DND-41 (cell line): ENCODE measurements at regions not wholly inside any gene's neighbourhood (a gene's known extent, or its start where the extent isn't known, plus 50 kb on each side); places are given as distances from the start of the nearest gene placed in this dataset.

Experiments
- ATAC-seq: fragments of 200-7000 bp; cut with Tn5 transposase; 3 replicates; pipeline ENCODE4 v1.9.1; 2021; ENCODE audit warnings: low read depth; ENCODE audit not compliant: insufficient read depth
- DNase-seq: peaks from one replicate; pipeline ENCODE4 v3.0.0-alpha.2; 2020
- H2AFZ ChIP-seq: 2 replicates; pipeline ENCODE4 v1.6.0; 2012; ENCODE audit warnings: low read depth, low read length
- H3K27ac ChIP-seq: 2 replicates; pipeline ENCODE4 v1.5.1; 2012; ENCODE audit warnings: low read length, inconsistent platforms
- H3K27me3 ChIP-seq: fragments of 200-600 bp; sonication (generic); 2 replicates; pipeline ENCODE4 v1.6.0; 2012; ENCODE audit warnings: low read length, mild to moderate bottlenecking, inconsistent platforms; ENCODE audit not compliant: insufficient read depth, poor library complexity
- H3K36me3 ChIP-seq: 2 replicates; pipeline ENCODE4 v1.5.1; 2012; ENCODE audit warnings: low read length, inconsistent platforms; ENCODE audit not compliant: insufficient read depth
- H3K4me1 ChIP-seq: 2 replicates; pipeline ENCODE4 v1.5.1; 2012; ENCODE audit warnings: mild to moderate bottlenecking, low read length; ENCODE audit not compliant: insufficient read depth
- H3K4me2 ChIP-seq: 2 replicates; pipeline ENCODE4 v1.6.0; 2012; ENCODE audit warnings: mild to moderate bottlenecking, moderate library complexity, low read length, inconsistent platforms; ENCODE audit not compliant: insufficient read depth
- H3K4me3 ChIP-seq, 2 experiments: fragments of 200-600 bp in 1 of 2; shearing (Covaris generic) in 1 of 2; 2 replicates each; pipeline ENCODE4 v1.5.1; 2012 to 2016; ENCODE audit warnings: inconsistent platforms in 2 of 2, low read length in 2 of 2, mild to moderate bottlenecking in 2 of 2, low read depth in 1 of 2, moderate library complexity in 1 of 2
- H3K79me2 ChIP-seq: 2 replicates; pipeline ENCODE4 v1.6.0; 2012; ENCODE audit warnings: low read length, inconsistent platforms; ENCODE audit not compliant: insufficient read depth
- H3K9ac ChIP-seq: 2 replicates; pipeline ENCODE4 v1.6.0; 2012; ENCODE audit warnings: low read depth, mild to moderate bottlenecking, inconsistent platforms, low read length, moderate library complexity
- H3K9me3 ChIP-seq: 2 replicates; pipeline ENCODE4 v1.5.1; 2012; ENCODE audit warnings: low read length, moderate library complexity, mild to moderate bottlenecking, inconsistent platforms; ENCODE audit not compliant: insufficient read depth, severe bottlenecking
- H4K20me1 ChIP-seq: 2 replicates; pipeline ENCODE4 v1.6.0; 2012; ENCODE audit warnings: low read length; ENCODE audit not compliant: insufficient read depth
- EZH2 ChIP-seq: IDR thresholded peaks from 3 replicates; pipeline ENCODE4 v1.6.1; 2012; ENCODE audit warnings: borderline replicate concordance, low read depth, mild to moderate bottlenecking, moderate library complexity, low read length, inconsistent platforms; ENCODE audit not compliant: severe bottlenecking
- TF ChIP-seq, protein P1 (sequence below): IDR thresholded peaks from 2 replicates; pipeline ENCODE4 v1.5.1; 2012; ENCODE audit warnings: borderline replicate concordance, low read length, moderate library complexity, mild to moderate bottlenecking; ENCODE audit not compliant: poor library complexity, severe bottlenecking; ENCODE audit errors: extremely low read depth

DNA sequence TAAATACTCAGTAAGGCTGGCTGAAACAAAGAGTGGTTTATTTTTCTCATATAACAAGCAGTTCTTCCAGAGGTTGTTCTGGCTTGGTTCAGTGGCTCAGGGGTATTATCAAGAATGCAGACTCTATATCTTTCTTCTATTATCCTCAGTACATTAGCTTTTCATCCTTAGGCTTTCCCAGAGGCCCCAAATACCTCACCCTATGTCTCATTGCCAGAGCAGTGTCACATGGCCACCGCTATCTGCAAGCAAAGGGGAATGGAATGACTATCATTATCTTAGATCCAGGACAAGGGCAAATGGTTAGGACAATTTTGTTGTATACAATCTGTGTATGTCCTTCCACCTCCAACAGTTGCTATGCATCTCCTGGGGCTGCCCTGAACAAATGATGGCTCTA lies 69.0 kb upstream of the SNX2 start:
- no peak for TF ChIP-seq EZH2
- TF ChIP-seq, protein P1, sequence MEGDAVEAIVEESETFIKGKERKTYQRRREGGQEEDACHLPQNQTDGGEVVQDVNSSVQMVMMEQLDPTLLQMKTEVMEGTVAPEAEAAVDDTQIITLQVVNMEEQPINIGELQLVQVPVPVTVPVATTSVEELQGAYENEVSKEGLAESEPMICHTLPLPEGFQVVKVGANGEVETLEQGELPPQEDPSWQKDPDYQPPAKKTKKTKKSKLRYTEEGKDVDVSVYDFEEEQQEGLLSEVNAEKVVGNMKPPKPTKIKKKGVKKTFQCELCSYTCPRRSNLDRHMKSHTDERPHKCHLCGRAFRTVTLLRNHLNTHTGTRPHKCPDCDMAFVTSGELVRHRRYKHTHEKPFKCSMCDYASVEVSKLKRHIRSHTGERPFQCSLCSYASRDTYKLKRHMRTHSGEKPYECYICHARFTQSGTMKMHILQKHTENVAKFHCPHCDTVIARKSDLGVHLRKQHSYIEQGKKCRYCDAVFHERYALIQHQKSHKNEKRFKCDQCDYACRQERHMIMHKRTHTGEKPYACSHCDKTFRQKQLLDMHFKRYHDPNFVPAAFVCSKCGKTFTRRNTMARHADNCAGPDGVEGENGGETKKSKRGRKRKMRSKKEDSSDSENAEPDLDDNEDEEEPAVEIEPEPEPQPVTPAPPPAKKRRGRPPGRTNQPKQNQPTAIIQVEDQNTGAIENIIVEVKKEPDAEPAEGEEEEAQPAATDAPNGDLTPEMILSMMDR: no peak
- H3K4me3 ChIP-seq: no peak overlapping the region
- H2AFZ ChIP-seq: no peak overlapping the region
- no peaks in the 10 kb centered on the region for H4K20me1 ChIP-seq
- H3K4me1 ChIP-seq: no peaks in the 10 kb centered on the region
- no peak overlapping the region for H3K4me2 ChIP-seq
- H3K79me2 ChIP-seq: no peaks in the 10 kb centered on the region
- H3K27me3 ChIP-seq: no peaks in the 10 kb centered on the region
- ATAC-seq (no peak), DNase-seq (no peak)
- no peaks in the 10 kb centered on the region for H3K36me3 ChIP-seq
- no peaks in the 10 kb centered on the region for H3K9me3 ChIP-seq
- H3K27ac ChIP-seq: no peak overlapping the region
- no peak overlapping the region for H3K9ac ChIP-seq

DNA sequence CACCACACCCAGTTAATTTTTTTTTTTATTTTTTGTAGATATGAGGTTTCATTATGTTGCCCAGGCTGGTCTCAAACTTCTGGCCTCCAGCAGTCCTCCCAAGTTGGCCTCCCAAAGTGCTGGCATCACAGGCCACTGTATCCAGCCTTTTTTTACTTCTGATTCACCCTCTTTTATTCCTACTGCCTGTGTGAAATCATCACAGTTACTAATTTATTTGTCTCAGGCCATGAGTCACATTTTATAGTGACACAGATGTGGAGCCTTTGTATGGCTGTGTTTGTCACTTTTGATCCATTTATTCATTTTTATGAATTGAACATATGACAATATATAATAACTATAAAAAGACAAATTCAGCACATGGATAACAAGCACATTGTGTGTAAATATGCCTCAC lies 67.1 kb upstream of the SNX2 start:
- H2AFZ ChIP-seq: no peak overlapping the region
- H3K79me2 ChIP-seq: no peaks in the 10 kb centered on the region
- H3K9me3 ChIP-seq: no peaks in the 10 kb centered on the region
- no peak overlapping the region for H3K9ac ChIP-seq
- DNase-seq (no peak), ATAC-seq (no peak)
- H3K4me1 ChIP-seq: no peaks in the 10 kb centered on the region
- H3K4me2 ChIP-seq: no peak overlapping the region
- H3K4me3 ChIP-seq: no peak overlapping the region
- H3K27me3 ChIP-seq: no peaks in the 10 kb centered on the region
- no peaks in the 10 kb centered on the region for H4K20me1 ChIP-seq
- H3K27ac ChIP-seq: no peak overlapping the region
- TF ChIP-seq, protein P1: no peak
- no peak for TF ChIP-seq EZH2
- H3K36me3 ChIP-seq: no peaks in the 10 kb centered on the region

DNA sequence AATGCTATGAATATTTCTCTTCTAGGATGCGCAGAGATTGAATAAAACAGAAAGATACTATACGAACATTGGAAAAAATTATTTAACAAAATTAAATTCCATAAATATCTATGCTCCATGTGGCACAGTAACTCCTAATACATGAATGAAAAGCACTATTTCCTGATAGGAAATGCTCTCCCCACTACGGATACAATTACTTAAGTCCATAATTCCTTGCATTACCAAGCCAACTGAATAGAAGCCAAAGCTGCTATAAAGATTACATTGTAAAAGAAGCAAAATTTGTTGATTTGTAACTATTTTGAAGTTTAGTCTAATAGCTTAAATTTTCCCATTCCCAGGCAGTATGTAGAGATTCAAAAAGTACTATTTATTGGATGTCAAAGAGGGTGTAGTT lies 61.8 kb upstream of the SNX2 start:
- H3K27ac ChIP-seq: no peak overlapping the region
- DNase-seq (no peak), ATAC-seq (no peak)
- TF ChIP-seq, protein P1: no peak
- no peak for TF ChIP-seq EZH2
- H3K9ac ChIP-seq: no peak overlapping the region
- no peak overlapping the region for H3K4me2 ChIP-seq
- no peak overlapping the region for H2AFZ ChIP-seq
- H3K9me3 ChIP-seq: no peaks in the 10 kb centered on the region
- H3K79me2 ChIP-seq: no peaks in the 10 kb centered on the region
- no peaks in the 10 kb centered on the region for H3K4me1 ChIP-seq
- no peak overlapping the region for H3K4me3 ChIP-seq
- H4K20me1 ChIP-seq: no peaks in the 10 kb centered on the region
- H3K36me3 ChIP-seq: no peaks in the 10 kb centered on the region
- H3K27me3 ChIP-seq: no peaks in the 10 kb centered on the region

DNA sequence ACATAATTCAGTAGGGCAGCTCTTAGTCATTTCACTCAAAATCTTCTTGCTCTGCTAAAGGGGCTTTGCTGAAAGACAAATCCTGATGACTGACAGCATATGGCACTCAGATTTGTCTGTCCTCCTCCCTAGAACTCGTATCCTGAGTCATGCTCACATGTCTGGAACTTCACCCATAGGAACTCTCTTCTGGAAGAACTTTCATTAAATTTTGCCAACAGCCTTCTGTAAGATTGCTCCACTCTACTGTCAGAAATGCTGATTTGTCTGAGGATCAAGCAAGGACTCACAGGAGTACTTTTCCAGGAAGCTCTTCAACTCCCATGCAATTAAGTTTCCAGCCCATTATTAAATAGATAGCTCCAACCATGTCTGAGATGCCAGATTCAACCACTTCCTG lies 59.8 kb upstream of the SNX2 start:
- no peak overlapping the region for H3K9ac ChIP-seq
- no peaks in the 10 kb centered on the region for H4K20me1 ChIP-seq
- H3K79me2 ChIP-seq: no peaks in the 10 kb centered on the region
- H3K9me3 ChIP-seq: no peaks in the 10 kb centered on the region
- no peak overlapping the region for H3K27ac ChIP-seq
- H3K4me3 ChIP-seq: no peak overlapping the region
- H3K27me3 ChIP-seq: no peaks in the 10 kb centered on the region
- ATAC-seq: no peak
- no peak overlapping the region for H3K4me2 ChIP-seq
- no peak overlapping the region for H2AFZ ChIP-seq
- no peak for DNase-seq
- no peak for TF ChIP-seq EZH2
- TF ChIP-seq, protein P1: no peak
- no peaks in the 10 kb centered on the region for H3K36me3 ChIP-seq
- no peaks in the 10 kb centered on the region for H3K4me1 ChIP-seq
